Tibial nerve (tissue), 4 donors: ENCODE measurements at regions not wholly inside any gene's neighbourhood (a gene's known extent, or its start where the extent isn't known, plus 50 kb on each side); places are given as distances from the start of the nearest gene placed in this dataset.

Experiments
- CTCF ChIP-seq, 5 experiments: fragments of 200-600 bp in 3 of 5; fragments of 450-650 bp in 2 of 5; sonication (generic) in 3 of 5; IDR thresholded peaks; one replicate each; pipeline ENCODE4 v1.5.1; 2016 to 2019; ENCODE audit warnings: antibody characterized with exemption in 5 of 5, mild to moderate bottlenecking in 3 of 5, moderate library complexity in 2 of 5
- EP300 ChIP-seq, 2 donors: sonication (generic); formaldehyde crosslinking; IDR thresholded peaks; one replicate each; pipeline ENCODE4 v1.6.1; 2017; ENCODE audit warnings: antibody characterized with exemption in 2 of 2, mild to moderate bottlenecking in 1 of 2
- POLR2A ChIP-seq, 2 donors: fragments of 450-650 bp; IDR thresholded peaks; one replicate each; pipeline ENCODE4 v1.6.1; 2017; ENCODE audit warnings: antibody characterized with exemption in 2 of 2, mild to moderate bottlenecking in 2 of 2, moderate library complexity in 2 of 2

- TF ChIP-seq CTCF (IDR thresholded peaks at IDR 0.05): no peak
- no peak for TF ChIP-seq POLR2A (IDR thresholded peaks at IDR 0.05)
- no peak for TF ChIP-seq EP300 (IDR thresholded peaks at IDR 0.05)
Observed at GRCh38 chr9:94445863-94446262, 109.0 kb upstream of the PCAT7 start.
